SK-N-SH treated with all-trans-retinoic acid at 6 μM for 48 hours (cell line): ENCODE measurements at regions not wholly inside any gene's neighbourhood (a gene's known extent, or its start where the extent isn't known, plus 50 kb on each side); places are given as distances from the start of the nearest gene placed in this dataset.
"Not testable (repeated sequence)": the region's sequence is repeated elsewhere in the genome, so short reads cannot be mapped to it uniquely, and the experiment has no call there.

ENCODE experiments used
- ATAC-seq: fragments of 200-7000 bp; cut with Tn5 transposase; 3 replicates; pipeline ENCODE4 v1.9.1; 2020; ENCODE audit warnings: mild to moderate bottlenecking, moderate library complexity
- ARNTL ChIP-seq: fragments of 450-650 bp; formaldehyde crosslinking; IDR thresholded peaks from 2 replicates; pipeline ENCODE4 v1.5.0; 2020; ENCODE audit warnings: low read depth, mild to moderate bottlenecking, moderate library complexity, borderline replicate concordance
- BACH2 ChIP-seq: fragments of 250-450 bp; sonication (Bioruptor Pico); IDR thresholded peaks from 2 replicates; pipeline ENCODE4 v1.9.0; 2021; ENCODE audit warnings: mild to moderate bottlenecking, borderline replicate concordance
- CSDC2 ChIP-seq: fragments of 250-450 bp; sonication (Bioruptor Pico); IDR thresholded peaks from 2 replicates; pipeline ENCODE4 v1.5.0; 2020; ENCODE audit warnings: mild to moderate bottlenecking, moderate library complexity
- CSRNP3 ChIP-seq: fragments of 250-450 bp; sonication (Bioruptor Pico); IDR thresholded peaks from 2 replicates; pipeline ENCODE4 v1.5.1; 2021; ENCODE audit warnings: mild to moderate bottlenecking, moderate library complexity
- ESRRG ChIP-seq: fragments of 250-450 bp; sonication (Bioruptor Pico); IDR thresholded peaks from 2 replicates; pipeline ENCODE4 v1.6.1; 2021; ENCODE audit warnings: mild to moderate bottlenecking
- GLIS3 ChIP-seq: fragments of 250-450 bp; sonication (Bioruptor Pico); IDR thresholded peaks from 2 replicates; pipeline ENCODE4 v1.5.0; 2020; ENCODE audit warnings: mild to moderate bottlenecking, moderate library complexity
- ISL1 ChIP-seq: fragments of 250-450 bp; sonication (Bioruptor Pico); IDR thresholded peaks from 2 replicates; pipeline ENCODE4 v2.1.2; 2022; ENCODE audit warnings: mild to moderate bottlenecking, moderate library complexity
- OSR1 ChIP-seq: fragments of 250-450 bp; sonication (Bioruptor Pico); IDR thresholded peaks from 2 replicates; pipeline ENCODE4 v1.8.0; 2022; ENCODE audit warnings: moderate library complexity, mild to moderate bottlenecking, inconsistent platforms
- PATZ1 ChIP-seq: fragments of 250-450 bp; sonication (Bioruptor Pico); IDR thresholded peaks from 2 replicates; pipeline ENCODE4 v1.8.0; 2020; ENCODE audit warnings: mild to moderate bottlenecking, moderate library complexity, borderline replicate concordance
- PPARA ChIP-seq: fragments of 250-450 bp; sonication (Bioruptor Pico); IDR thresholded peaks from 2 replicates; pipeline ENCODE4 v1.5.0; 2020; ENCODE audit warnings: mild to moderate bottlenecking, borderline replicate concordance
- RARB ChIP-seq: fragments of 250-450 bp; sonication (Bioruptor Pico); IDR thresholded peaks from 2 replicates; pipeline ENCODE4 v1.8.0; 2021; ENCODE audit warnings: mild to moderate bottlenecking, moderate library complexity
- SNAI2 ChIP-seq: fragments of 250-450 bp; sonication (Bioruptor Pico); IDR thresholded peaks from 2 replicates; pipeline ENCODE4 v1.5.0; 2020; ENCODE audit warnings: mild to moderate bottlenecking, moderate library complexity
- TCF4 ChIP-seq: fragments of 250-450 bp; sonication (Bioruptor Pico); IDR thresholded peaks from 2 replicates; pipeline ENCODE4 v1.8.0; 2021; ENCODE audit warnings: mild to moderate bottlenecking, moderate library complexity, borderline replicate concordance
- TOX ChIP-seq: fragments of 250-450 bp; sonication (Bioruptor Pico); IDR thresholded peaks from 2 replicates; pipeline ENCODE4 v1.8.0; 2021; ENCODE audit warnings: mild to moderate bottlenecking, moderate library complexity, borderline replicate concordance
- TSHZ2 ChIP-seq: fragments of 250-450 bp; sonication (Bioruptor Pico); IDR thresholded peaks from 2 replicates; pipeline ENCODE4 v1.5.0; 2020; ENCODE audit warnings: mild to moderate bottlenecking, moderate library complexity
- ZC3H10 ChIP-seq: fragments of 250-450 bp; sonication (Bioruptor Pico); IDR thresholded peaks from 2 replicates; pipeline ENCODE4 v1.5.1; 2021; ENCODE audit warnings: mild to moderate bottlenecking, moderate library complexity
- ZFP3 ChIP-seq: fragments of 250-450 bp; sonication (Bioruptor Pico); IDR thresholded peaks from 2 replicates; pipeline ENCODE4 v1.5.0; 2020; ENCODE audit warnings: mild to moderate bottlenecking, moderate library complexity
- ZFP30 ChIP-seq: fragments of 450-650 bp; formaldehyde crosslinking; IDR thresholded peaks from 2 replicates; pipeline ENCODE4 v1.5.0; 2022; ENCODE audit warnings: mild to moderate bottlenecking, moderate library complexity
- ZNF565 ChIP-seq: fragments of 450-650 bp; formaldehyde crosslinking; conservative IDR thresholded peaks from 2 replicates; pipeline ENCODE4 v1.5.0; 2020; ENCODE audit warnings: low read depth, mild to moderate bottlenecking, moderate library complexity
- ZNF70 ChIP-seq: fragments of 450-650 bp; formaldehyde crosslinking; IDR thresholded peaks from 2 replicates; pipeline ENCODE4 v1.5.0; 2020; ENCODE audit warnings: mild to moderate bottlenecking, moderate library complexity
- ZNF8 ChIP-seq: fragments of 450-650 bp; formaldehyde crosslinking; IDR thresholded peaks from 2 replicates; pipeline ENCODE4 v1.5.0; 2020; ENCODE audit warnings: mild to moderate bottlenecking, moderate library complexity
- TF ChIP-seq, protein P1 (sequence below): fragments of 250-450 bp; sonication (Bioruptor Pico); IDR thresholded peaks from 2 replicates; pipeline ENCODE4 v1.5.1; 2020; ENCODE audit warnings: low read depth, mild to moderate bottlenecking, moderate library complexity
- TF ChIP-seq, protein P2 (sequence below): fragments of 250-450 bp; sonication (Bioruptor Pico); IDR thresholded peaks from 2 replicates; pipeline ENCODE4 v1.8.0; 2021; ENCODE audit warnings: low read depth, mild to moderate bottlenecking, moderate library complexity, borderline replicate concordance

GRCh38 chr7:52741670-52742290 is 293.7 kb upstream of the POM121L12 start:
- TF ChIP-seq ZC3H10: no peak
- no peak for TF ChIP-seq ZNF565 (CRISPR knock-in tag)
- no peak for TF ChIP-seq OSR1 (CRISPR knock-in tag)
- TF ChIP-seq, protein P1, sequence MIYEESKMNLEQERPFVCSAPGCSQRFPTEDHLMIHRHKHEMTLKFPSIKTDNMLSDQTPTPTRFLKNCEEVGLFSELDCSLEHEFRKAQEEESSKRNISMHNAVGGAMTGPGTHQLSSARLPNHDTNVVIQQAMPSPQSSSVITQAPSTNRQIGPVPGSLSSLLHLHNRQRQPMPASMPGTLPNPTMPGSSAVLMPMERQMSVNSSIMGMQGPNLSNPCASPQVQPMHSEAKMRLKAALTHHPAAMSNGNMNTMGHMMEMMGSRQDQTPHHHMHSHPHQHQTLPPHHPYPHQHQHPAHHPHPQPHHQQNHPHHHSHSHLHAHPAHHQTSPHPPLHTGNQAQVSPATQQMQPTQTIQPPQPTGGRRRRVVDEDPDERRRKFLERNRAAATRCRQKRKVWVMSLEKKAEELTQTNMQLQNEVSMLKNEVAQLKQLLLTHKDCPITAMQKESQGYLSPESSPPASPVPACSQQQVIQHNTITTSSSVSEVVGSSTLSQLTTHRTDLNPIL (CRISPR knock-in tag): no peak
- TF ChIP-seq ESRRG (CRISPR knock-in tag): no peak
- TF ChIP-seq CSDC2 (CRISPR knock-in tag): no peak
- TF ChIP-seq TOX (CRISPR knock-in tag): no peak
- TF ChIP-seq BACH2 (CRISPR knock-in tag): no peak
- no peak for TF ChIP-seq PPARA (CRISPR knock-in tag)
- no peak for TF ChIP-seq ARNTL
- no peak for TF ChIP-seq ZFP3 (CRISPR knock-in tag)
- no peak for TF ChIP-seq ZNF8 (CRISPR knock-in tag)
- TF ChIP-seq CSRNP3 (CRISPR knock-in tag): no peak
- TF ChIP-seq RARB (CRISPR knock-in tag): no peak
- TF ChIP-seq TCF4 (CRISPR knock-in tag): no peak
- no peak for TF ChIP-seq PATZ1
- ATAC-seq: no peak

DNA sequence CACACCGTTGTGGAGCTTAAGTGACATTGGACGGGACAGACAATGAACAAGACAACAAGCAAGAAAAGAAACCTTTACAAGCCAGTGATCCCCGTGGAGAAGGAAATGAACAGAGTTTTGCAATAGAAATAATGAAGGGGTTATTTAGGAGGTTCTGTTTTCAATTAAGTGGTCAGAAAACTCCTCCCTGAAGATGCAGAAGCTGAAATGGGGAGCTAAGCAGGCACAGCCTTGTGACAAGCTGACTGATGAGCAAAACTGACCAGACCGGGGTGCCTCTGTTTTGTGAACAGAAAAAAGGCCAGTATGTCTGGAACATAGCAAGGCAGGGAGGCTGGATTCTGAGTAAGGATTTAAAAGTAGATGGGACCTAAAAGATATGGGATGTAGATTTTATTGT is 299.8 kb upstream of the POM121L12 start:
- TF ChIP-seq PPARA (CRISPR knock-in tag) (no peak), ZC3H10 (no peak), ZNF565 (CRISPR knock-in tag) (no peak), RARB (CRISPR knock-in tag) (no peak), TSHZ2 (CRISPR knock-in tag) (no peak), ISL1 (no peak), ZFP3 (CRISPR knock-in tag) (no peak), PATZ1 (no peak), ARNTL (no peak), ZNF8 (CRISPR knock-in tag) (no peak), ESRRG (CRISPR knock-in tag) (no peak), OSR1 (CRISPR knock-in tag) (no peak), ZFP30 (no peak), GLIS3 (CRISPR knock-in tag) (no peak), ZNF70 (CRISPR knock-in tag) (no peak), SNAI2 (CRISPR knock-in tag) (no peak), BACH2 (CRISPR knock-in tag) (no peak)
- TF ChIP-seq, protein P2, sequence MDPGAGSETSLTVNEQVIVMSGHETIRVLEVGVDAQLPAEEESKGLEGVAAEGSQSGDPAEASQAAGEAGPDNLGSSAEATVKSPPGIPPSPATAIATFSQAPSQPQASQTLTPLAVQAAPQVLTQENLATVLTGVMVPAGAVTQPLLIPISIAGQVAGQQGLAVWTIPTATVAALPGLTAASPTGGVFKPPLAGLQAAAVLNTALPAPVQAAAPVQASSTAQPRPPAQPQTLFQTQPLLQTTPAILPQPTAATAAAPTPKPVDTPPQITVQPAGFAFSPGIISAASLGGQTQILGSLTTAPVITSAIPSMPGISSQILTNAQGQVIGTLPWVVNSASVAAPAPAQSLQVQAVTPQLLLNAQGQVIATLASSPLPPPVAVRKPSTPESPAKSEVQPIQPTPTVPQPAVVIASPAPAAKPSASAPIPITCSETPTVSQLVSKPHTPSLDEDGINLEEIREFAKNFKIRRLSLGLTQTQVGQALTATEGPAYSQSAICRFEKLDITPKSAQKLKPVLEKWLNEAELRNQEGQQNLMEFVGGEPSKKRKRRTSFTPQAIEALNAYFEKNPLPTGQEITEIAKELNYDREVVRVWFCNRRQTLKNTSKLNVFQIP (CRISPR knock-in tag): no peak
- no peak for ATAC-seq

GRCh38 chr7:52728683-52729082 is 306.8 kb upstream of the POM121L12 start:
- not testable (repeated sequence) for ATAC-seq
